Stomach (tissue), 4 donors: ENCODE measurements at regions not wholly inside any gene's neighbourhood (a gene's known extent, or its start where the extent isn't known, plus 50 kb on each side); places are given as distances from the start of the nearest gene placed in this dataset.

Experiments used
- EP300 ChIP-seq: sonication (generic); formaldehyde crosslinking; IDR thresholded peaks from one replicate; pipeline ENCODE4 v1.6.1; 2017; ENCODE audit warnings: antibody characterized with exemption
- POLR2A ChIP-seq, 4 donors: fragments of 450-650 bp; IDR thresholded peaks; one replicate each; pipeline ENCODE4 v1.6.1; 2016; ENCODE audit warnings: antibody characterized with exemption in 4 of 4, control low read depth in 2 of 4, mild to moderate bottlenecking in 1 of 4, moderate library complexity in 1 of 4
- POLR2AphosphoS5 ChIP-seq, 3 donors: sonication (generic); formaldehyde crosslinking; IDR thresholded peaks; one replicate each; pipeline ENCODE4 v1.6.1; 2016; ENCODE audit warnings: antibody characterized with exemption in 3 of 3
- TF ChIP-seq, protein P1 (sequence below), 7 experiments: fragments of 450-650 bp in 4 of 7; fragments of 200-600 bp in 3 of 7; sonication (generic) in 3 of 7; IDR thresholded peaks; one replicate each; pipeline ENCODE4 v1.5.1; 2016 to 2019; ENCODE audit warnings: antibody characterized with exemption in 7 of 7, control low read depth in 2 of 7, mild to moderate bottlenecking in 1 of 7

DNA sequence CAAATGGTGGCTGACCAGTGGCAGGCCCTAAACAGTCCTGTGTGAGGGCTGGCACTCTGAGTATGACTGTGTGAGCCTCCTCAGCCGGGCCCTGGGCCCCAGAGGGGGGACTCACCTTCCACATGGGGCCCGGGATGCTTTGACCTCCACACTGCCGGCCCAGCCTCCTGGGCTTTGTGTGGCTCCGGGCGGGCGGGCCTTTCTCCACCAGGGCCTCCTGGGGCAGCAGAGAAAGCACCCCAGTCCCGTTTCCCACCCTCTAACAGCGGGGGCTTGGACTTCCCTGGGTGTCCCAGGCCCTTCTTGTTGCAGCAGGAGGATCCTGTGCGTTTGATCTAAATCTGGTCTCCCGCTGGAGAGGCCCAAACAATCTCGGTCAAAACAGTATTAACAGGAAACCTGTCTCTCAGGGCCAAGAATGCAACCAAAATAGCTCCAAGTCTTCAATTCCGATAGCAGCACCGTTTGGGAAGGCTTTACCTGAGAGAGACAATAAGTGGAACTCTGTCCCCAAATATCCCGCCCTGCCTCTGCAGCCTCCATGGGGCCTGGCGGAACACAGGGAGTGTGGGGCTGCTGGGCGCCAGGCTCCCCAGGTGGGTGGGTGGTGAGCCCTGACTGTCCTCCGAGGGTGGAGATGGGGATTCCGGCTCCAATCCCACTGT, 104.8 kb upstream of the ZNF32 start:
- no peak for TF ChIP-seq EP300
- TF ChIP-seq, protein P1, sequence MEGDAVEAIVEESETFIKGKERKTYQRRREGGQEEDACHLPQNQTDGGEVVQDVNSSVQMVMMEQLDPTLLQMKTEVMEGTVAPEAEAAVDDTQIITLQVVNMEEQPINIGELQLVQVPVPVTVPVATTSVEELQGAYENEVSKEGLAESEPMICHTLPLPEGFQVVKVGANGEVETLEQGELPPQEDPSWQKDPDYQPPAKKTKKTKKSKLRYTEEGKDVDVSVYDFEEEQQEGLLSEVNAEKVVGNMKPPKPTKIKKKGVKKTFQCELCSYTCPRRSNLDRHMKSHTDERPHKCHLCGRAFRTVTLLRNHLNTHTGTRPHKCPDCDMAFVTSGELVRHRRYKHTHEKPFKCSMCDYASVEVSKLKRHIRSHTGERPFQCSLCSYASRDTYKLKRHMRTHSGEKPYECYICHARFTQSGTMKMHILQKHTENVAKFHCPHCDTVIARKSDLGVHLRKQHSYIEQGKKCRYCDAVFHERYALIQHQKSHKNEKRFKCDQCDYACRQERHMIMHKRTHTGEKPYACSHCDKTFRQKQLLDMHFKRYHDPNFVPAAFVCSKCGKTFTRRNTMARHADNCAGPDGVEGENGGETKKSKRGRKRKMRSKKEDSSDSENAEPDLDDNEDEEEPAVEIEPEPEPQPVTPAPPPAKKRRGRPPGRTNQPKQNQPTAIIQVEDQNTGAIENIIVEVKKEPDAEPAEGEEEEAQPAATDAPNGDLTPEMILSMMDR (IDR thresholded peaks at IDR 0.05) = no peak
- no peak for TF ChIP-seq POLR2AphosphoS5 (IDR thresholded peaks at IDR 0.05)
- TF ChIP-seq POLR2A (IDR thresholded peaks at IDR 0.05) = no peak
